Ectodermal cell (in vitro differentiated cells): ENCODE measurements at regions not wholly inside any gene's neighbourhood (a gene's known extent, or its start where the extent isn't known, plus 50 kb on each side); places are given as distances from the start of the nearest gene placed in this dataset.

Source experiments
- H3K27ac ChIP-seq: 2 replicates; pipeline ENCODE4 v1.7.0; 2013; ENCODE audit warnings: mild to moderate bottlenecking, low read depth, low read length; ENCODE audit not compliant: insufficient read depth, poor library complexity, severe bottlenecking
- H3K27me3 ChIP-seq: 2 replicates; pipeline ENCODE4 v1.7.0; 2013; ENCODE audit warnings: mild to moderate bottlenecking, low read length; ENCODE audit not compliant: insufficient read depth, control insufficient read depth, poor library complexity, severe bottlenecking
- H3K36me3 ChIP-seq: one replicate; pipeline ENCODE4 v1.7.0; 2013; ENCODE audit warnings: low read length; ENCODE audit not compliant: control insufficient read depth, insufficient read depth
- H3K4me1 ChIP-seq: one replicate; pipeline ENCODE4 v1.7.0; 2013; ENCODE audit warnings: low read length; ENCODE audit not compliant: control insufficient read depth, insufficient read depth
- H3K4me3 ChIP-seq: 2 replicates; pipeline ENCODE4 v1.7.0; 2013; ENCODE audit warnings: low read depth, low read length, control low read depth; ENCODE audit not compliant: insufficient read depth
- H3K9me3 ChIP-seq: 2 replicates; pipeline ENCODE4 v1.7.0; 2013; ENCODE audit warnings: mild to moderate bottlenecking, low read length, moderate library complexity; ENCODE audit not compliant: control insufficient read depth
- WGBS, 2 experiments: methylation state at CpG; one replicate each; pipeline ENCODE4 v1.1.7; 2013; ENCODE audit warnings: missing lambda C conversion rate in 2 of 2; 5-methylcytosine and 5-hydroxymethylcytosine counted together

DNA sequence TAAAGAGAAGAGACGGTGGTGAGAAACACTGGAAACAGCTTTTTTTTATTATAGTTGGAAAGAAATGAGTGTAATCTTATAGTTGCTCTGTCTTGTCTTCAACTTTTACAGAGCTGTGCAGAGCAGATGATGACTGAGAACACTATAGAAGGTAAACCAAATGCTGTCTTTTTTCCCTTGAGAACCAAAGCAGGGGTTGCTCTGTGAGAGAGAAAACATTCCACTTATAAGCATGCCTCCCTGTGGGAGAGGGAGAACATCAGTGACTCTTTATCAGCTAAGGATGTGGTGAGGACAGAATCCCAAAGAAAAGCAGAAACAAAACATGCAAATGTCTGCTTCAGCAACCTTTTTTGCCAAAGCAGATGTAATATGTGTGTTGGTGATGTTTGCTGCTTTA lies 179.3 kb upstream of the HDDC2 start:
- no peak overlapping the region for H3K27ac ChIP-seq
- no peaks in the 10 kb centered on the region for H3K27me3 ChIP-seq
- 87 to 100% methylated on average over 1 of the region's 1 CpG for WGBS, 2 experiments
- no peaks in the 10 kb centered on the region for H3K9me3 ChIP-seq
- no peak overlapping the region for H3K4me3 ChIP-seq
- no peaks in the 10 kb centered on the region for H3K4me1 ChIP-seq
- H3K36me3 ChIP-seq = no peaks in the 10 kb centered on the region

DNA sequence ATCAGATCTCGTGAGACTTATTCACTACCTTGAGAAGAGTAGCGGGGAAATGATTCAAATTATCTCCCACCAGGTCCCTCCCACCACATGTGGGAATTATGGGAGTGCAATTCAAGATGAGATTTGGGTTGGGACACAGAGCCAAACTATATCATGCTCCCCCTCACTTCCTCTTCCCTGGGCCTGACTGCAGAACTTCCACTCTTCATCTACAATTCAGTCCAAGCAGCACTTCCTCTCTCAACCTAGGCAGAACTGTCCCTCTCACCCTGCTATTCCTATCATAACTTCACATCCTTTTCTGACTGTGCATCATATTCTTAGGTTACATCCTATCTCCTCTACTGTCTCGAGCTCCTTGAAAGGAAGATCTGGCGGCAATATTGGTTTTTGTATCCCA lies 184.0 kb upstream of the HDDC2 start:
- Histone ChIP-seq H3K36me3 (no peaks in the 10 kb centered on the region), H3K27me3 (no peaks in the 10 kb centered on the region), H3K27ac (no peak overlapping the region), H3K4me3 (no peak overlapping the region), H3K9me3 (no peaks in the 10 kb centered on the region), H3K4me1 (no peaks in the 10 kb centered on the region)
- 87 to 97% methylated on average over 4 of the region's 4 CpGs for WGBS, 2 experiments

DNA sequence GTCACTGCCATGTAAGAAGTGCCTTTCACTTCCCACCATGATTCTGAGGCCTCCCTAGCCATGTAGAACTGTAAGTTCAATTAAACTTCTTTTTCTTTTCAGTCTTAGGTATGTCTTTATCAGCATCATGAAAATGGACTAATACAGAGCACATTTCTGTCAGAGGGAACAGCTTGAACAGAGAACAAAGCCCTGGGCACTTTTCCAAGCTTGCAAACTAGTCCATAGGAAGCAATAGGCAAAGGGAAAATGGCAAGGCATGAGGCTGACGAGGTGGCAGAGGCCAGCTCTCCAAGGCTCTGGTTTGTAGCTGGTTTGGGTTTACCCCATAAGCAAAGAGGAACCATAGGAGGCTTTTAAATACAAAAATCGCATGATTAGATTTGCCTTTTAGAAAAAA lies 185.1 kb upstream of the HDDC2 start:
- 94 to 99% methylated on average over 2 of the region's 2 CpGs for WGBS, 2 experiments
- Histone ChIP-seq H3K36me3 (no peaks in the 10 kb centered on the region), H3K4me1 (no peaks in the 10 kb centered on the region), H3K27ac (no peak overlapping the region), H3K4me3 (no peak overlapping the region), H3K9me3 (no peaks in the 10 kb centered on the region), H3K27me3 (no peaks in the 10 kb centered on the region)

DNA sequence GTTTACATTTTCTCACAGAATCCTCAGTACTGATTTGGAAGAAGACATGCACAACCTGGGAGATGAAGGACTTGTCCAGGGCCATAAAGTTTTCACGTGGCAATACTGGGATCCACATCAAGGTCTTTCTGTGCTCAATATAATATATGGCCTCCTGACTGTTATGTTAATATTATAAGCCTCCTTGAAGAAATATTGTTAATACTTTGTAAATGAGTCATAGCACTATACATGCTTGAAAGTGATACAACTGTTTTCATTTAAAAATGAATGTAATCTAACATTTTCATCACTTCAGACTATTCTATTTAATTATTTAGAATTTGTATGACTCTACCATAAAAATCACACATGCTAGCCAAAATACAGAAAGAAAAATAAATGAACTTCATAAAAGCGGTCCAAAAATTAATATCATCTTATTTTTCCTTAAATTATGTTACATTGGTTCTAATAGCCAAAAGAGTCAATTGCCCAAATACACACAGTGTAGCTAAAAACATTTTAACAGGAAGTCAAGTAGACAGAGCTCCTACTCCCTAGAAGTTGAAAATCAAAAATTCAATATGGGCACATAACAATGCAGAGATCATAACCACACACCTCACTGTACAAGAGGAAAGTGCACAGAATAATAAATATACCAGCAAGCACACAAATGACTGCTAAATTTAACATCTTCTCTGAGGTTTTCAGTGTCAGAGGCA lies 188.0 kb upstream of the HDDC2 start:
- Histone ChIP-seq H3K27me3 (no peaks in the 10 kb centered on the region), H3K36me3 (no peaks in the 10 kb centered on the region), H3K4me3 (no peak overlapping the region), H3K27ac (no peak overlapping the region), H3K9me3 (no peaks in the 10 kb centered on the region), H3K4me1 (no peaks in the 10 kb centered on the region)
- WGBS, 2 experiments = 83 to 94% methylated on average over 1 to 2 of the region's 2 CpGs

DNA sequence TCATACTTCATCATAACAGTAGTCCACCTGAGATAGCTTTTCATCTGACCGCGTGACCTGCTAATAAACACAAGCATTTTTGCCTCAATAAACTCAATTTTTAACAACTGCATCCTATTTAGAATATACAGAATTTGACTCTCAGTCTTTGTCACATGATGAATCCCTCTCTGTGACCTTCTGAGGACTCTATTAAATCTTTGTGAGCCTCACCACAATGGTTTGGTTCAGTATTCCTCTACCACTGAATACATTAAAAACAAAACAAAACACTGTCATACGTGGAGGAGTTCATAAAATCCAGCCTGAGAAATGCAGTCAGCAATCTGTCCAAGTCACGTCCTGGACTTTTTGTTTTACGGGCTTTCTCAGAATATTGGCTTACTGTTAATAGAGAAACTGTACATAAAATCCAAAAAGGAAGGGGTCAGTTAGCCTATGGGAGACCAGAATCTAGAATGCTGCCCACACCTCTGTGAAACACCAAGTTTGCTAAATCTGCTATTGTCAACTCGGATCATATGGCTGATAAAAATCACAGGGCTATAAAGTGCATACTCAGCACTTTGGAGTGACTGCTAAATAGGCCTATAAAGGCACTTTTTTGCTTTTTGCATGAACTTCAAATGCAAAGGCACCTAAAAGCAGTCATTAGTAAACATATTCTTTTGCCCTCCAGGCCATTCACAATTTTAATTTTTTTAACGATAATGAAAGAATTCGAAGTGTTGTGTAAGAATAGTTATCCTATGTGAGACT lies 190.3 kb upstream of the HDDC2 start:
- H3K27ac ChIP-seq = no peak overlapping the region
- no peaks in the 10 kb centered on the region for H3K9me3 ChIP-seq
- no peaks in the 10 kb centered on the region for H3K4me1 ChIP-seq
- H3K4me3 ChIP-seq = no peak overlapping the region
- H3K36me3 ChIP-seq = no peaks in the 10 kb centered on the region
- WGBS, 2 experiments = 95 to 97% methylated on average over 6 to 7 of the region's 8 CpGs
- no peaks in the 10 kb centered on the region for H3K27me3 ChIP-seq

DNA sequence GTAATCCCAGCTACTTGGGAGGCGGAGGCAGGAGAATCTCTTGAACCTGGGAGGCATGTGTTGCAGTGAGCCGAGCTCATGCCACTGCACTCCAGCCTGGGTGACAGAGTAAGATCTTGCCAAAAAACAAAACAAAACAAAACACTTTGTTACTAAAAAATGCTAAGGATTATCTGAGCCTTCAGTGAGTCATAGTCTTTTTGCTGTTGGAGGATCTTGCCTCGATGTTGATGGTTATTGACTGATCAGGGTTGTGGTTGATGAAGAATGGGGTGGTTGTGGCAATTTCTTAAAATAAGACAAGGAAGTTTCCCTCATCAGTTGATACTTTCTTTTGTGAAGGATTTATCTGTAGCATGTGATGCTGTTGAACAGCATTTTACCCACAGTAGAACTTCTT lies 196.8 kb upstream of the HDDC2 start:
- Histone ChIP-seq H3K27me3 (no peaks in the 10 kb centered on the region), H3K9me3 (no peaks in the 10 kb centered on the region), H3K36me3 (no peaks in the 10 kb centered on the region), H3K4me3 (no peak overlapping the region), H3K4me1 (no peaks in the 10 kb centered on the region), H3K27ac (no peak overlapping the region)
- 93 to 96% methylated on average over 3 of the region's 3 CpGs for WGBS, 2 experiments

DNA sequence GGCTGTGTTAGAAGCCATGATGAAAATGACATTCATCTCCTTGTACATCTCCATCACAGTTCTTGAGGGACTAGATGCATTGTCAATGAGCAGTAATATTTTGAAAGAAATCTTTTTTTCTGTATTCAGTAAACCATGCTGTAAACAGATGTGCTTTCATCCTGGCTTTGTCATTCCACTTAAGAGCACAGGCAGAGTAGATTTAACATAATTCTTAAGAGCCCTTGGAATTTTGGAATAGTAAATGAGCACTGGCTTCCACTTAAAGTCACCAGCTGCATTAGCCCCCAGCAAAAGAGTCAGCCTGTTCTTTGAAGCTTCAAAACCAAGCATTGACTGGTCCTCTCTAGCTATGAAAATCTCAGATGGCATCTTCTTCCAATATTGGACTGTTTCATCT lies 197.8 kb upstream of the HDDC2 start:
- no peaks in the 10 kb centered on the region for H3K4me1 ChIP-seq
- no peaks in the 10 kb centered on the region for H3K36me3 ChIP-seq
- no peak overlapping the region for H3K27ac ChIP-seq
- H3K4me3 ChIP-seq = no peak overlapping the region
- H3K27me3 ChIP-seq = no peaks in the 10 kb centered on the region
- H3K9me3 ChIP-seq = no peaks in the 10 kb centered on the region

DNA sequence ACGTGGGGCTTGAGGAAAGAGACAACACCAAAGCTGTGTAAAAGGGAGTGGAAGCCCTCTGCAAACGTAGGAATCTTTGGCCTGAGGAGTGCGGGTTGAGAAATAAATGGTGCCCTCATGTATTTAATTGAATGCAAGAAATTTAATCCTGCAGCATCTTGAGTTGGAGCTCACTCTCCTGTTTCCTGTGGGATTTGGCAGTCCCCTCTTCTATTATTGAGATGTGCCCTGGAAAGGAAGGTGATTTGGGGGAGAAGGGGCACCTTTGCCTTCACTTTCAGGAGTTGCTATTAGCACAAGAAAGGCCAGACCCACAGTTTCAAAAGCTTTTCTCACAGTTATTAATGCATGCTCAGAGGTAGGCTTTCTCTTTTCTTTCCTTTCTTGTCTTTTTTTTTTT lies 201.4 kb upstream of the HDDC2 start:
- no peaks in the 10 kb centered on the region for H3K9me3 ChIP-seq
- H3K36me3 ChIP-seq = no peaks in the 10 kb centered on the region
- no peaks in the 10 kb centered on the region for H3K4me1 ChIP-seq
- no peaks in the 10 kb centered on the region for H3K27me3 ChIP-seq
- 28 to 33% methylated on average over 3 of the region's 3 CpGs for WGBS, 2 experiments
- no peak overlapping the region for H3K4me3 ChIP-seq
- no peak overlapping the region for H3K27ac ChIP-seq

DNA sequence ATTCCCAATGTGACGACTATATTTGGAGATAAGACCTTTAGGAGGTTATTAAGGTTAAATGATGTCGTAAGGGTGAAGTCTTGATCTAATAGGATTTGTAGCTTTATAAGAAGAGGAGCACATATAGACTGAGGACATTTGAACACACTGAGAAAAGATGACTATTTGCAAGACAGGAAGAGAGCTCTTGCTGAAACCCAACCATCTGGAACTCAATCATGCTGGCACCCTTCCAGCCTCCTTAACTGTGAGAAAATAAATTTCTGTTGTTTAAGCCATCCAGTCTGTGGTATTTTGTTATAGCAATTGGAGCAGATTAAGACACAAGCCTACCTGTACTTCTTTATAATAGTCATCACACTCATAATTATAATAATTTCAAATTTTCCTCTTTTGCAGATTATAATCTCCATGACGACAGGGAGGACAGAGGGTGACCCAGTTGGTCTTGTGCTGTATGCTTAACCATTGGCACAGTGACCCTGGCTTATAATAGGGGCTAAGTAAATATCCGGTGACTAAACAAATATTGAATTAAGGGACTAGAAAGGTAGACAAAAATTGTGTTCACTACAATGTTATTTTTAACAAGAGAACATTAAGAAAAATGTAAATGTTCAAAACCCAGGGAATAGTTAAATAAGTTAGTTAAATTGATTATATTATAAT lies 206.4 kb upstream of the HDDC2 start:
- H3K4me3 ChIP-seq = no peak overlapping the region
- no peaks in the 10 kb centered on the region for H3K36me3 ChIP-seq
- no peaks in the 10 kb centered on the region for H3K27me3 ChIP-seq
- H3K4me1 ChIP-seq = no peaks in the 10 kb centered on the region
- WGBS, 2 experiments = 94% methylated on average over 4 of the region's 4 CpGs
- no peak overlapping the region for H3K27ac ChIP-seq
- H3K9me3 ChIP-seq = no peaks in the 10 kb centered on the region

DNA sequence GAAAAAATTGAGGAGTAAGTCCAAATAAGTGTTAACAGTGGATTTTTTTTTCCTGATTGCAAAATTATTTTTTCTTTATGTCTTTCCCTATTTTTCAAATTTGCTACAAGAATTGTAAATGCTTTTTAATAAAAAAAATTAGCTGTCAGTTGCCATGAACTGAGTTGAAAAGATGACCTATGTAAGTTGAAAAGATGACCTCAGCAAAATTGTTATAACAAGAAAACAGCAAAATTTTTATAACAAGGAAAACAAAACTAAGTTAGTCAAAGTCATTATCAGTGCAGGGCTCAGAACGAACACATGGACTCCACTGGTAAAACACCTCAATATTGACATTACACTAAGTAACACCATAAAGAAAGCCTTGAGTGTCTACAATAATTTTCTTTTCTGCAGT lies 207.0 kb upstream of the HDDC2 start:
- no peak overlapping the region for H3K4me3 ChIP-seq
- no peaks in the 10 kb centered on the region for H3K4me1 ChIP-seq
- no peaks in the 10 kb centered on the region for H3K36me3 ChIP-seq
- H3K27ac ChIP-seq = no peak overlapping the region
- 91 to 94% methylated on average over 1 of the region's 1 CpG for WGBS, 2 experiments
- H3K27me3 ChIP-seq = no peaks in the 10 kb centered on the region
- H3K9me3 ChIP-seq = no peaks in the 10 kb centered on the region
